NB4 (cell line): ENCODE measurements at regions not wholly inside any gene's neighbourhood (a gene's known extent, or its start where the extent isn't known, plus 50 kb on each side); places are given as distances from the start of the nearest gene placed in this dataset.

Experiments
- DNase-seq: peaks from one replicate; pipeline ENCODE4 v3.0.0; 2010; ENCODE audit warnings: low read depth
- H3K4me3 ChIP-seq: one replicate; pipeline ENCODE4 v1.5.1; 2011; ENCODE audit warnings: mild to moderate bottlenecking, low read depth, low read length, moderate library complexity
- MYC ChIP-seq: IDR thresholded peaks from 2 replicates; pipeline ENCODE4 v1.6.1; 2011; ENCODE audit warnings: low read depth, low read length
- POLR2A ChIP-seq: IDR thresholded peaks from 2 replicates; pipeline ENCODE4 v1.6.1; 2011; ENCODE audit warnings: mild to moderate bottlenecking; ENCODE audit not compliant: insufficient read length; ENCODE audit errors: extremely low read depth
- TF ChIP-seq, protein P1 (sequence below): IDR thresholded peaks from 2 replicates; pipeline ENCODE4 v1.6.1; 2011; ENCODE audit warnings: low read depth, low read length
- TF ChIP-seq, protein P2 (sequence below): IDR thresholded peaks from one replicate; pipeline ENCODE4 v1.5.1; 2012; ENCODE audit warnings: low read depth, low read length

DNA sequence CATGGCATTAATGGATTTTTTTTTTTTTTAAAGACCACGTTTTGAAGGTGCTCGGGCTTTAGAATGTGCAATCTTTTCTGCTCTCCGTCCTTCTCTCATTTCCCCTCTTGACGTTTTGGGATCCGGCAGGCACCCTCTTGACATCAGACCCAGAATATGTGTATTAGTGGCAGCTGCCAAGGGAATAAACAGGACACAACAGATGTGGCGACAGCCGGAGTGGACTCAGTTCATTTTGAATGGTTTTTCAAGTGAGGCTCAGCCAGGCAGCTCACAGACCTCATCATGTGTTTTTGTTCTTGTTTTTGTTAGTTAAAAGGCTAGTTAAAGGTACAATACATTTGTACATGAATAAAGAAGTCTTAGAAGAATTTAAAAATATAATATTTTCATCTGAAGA is 365.0 kb upstream of the SEMA6A start:
- TF ChIP-seq POLR2A: no peak
- no peak for TF ChIP-seq MYC
- TF ChIP-seq, protein P1, sequence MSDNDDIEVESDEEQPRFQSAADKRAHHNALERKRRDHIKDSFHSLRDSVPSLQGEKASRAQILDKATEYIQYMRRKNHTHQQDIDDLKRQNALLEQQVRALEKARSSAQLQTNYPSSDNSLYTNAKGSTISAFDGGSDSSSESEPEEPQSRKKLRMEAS: no peak
- TF ChIP-seq, protein P2, sequence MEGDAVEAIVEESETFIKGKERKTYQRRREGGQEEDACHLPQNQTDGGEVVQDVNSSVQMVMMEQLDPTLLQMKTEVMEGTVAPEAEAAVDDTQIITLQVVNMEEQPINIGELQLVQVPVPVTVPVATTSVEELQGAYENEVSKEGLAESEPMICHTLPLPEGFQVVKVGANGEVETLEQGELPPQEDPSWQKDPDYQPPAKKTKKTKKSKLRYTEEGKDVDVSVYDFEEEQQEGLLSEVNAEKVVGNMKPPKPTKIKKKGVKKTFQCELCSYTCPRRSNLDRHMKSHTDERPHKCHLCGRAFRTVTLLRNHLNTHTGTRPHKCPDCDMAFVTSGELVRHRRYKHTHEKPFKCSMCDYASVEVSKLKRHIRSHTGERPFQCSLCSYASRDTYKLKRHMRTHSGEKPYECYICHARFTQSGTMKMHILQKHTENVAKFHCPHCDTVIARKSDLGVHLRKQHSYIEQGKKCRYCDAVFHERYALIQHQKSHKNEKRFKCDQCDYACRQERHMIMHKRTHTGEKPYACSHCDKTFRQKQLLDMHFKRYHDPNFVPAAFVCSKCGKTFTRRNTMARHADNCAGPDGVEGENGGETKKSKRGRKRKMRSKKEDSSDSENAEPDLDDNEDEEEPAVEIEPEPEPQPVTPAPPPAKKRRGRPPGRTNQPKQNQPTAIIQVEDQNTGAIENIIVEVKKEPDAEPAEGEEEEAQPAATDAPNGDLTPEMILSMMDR: no peak
- no peak for DNase-seq
- H3K4me3 ChIP-seq: no peak overlapping the region

DNA sequence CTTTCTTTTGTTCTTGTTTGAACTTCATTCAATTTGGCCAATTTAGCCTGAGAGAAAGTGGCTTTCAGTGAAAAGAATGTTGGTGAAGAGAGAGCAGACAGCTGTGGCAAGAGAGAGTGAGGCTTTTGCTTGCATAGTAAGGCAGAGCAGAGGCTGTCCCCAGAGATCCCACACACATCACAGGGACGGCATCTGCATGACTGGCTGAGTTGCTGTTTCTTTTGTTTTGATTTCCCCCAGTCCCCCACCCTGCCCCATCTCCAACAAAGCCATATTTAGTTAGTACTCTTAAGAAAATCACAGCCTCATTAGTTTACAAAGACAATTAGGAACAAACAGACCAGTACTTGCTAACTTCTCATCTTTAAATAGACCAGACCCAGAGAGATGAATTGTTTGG is 363.9 kb upstream of the SEMA6A start:
- TF ChIP-seq, protein P2: no peak
- TF ChIP-seq MYC (no peak), POLR2A (no peak)
- TF ChIP-seq, protein P1: no peak
- no peak for DNase-seq
- H3K4me3 ChIP-seq: no peak overlapping the region

DNA sequence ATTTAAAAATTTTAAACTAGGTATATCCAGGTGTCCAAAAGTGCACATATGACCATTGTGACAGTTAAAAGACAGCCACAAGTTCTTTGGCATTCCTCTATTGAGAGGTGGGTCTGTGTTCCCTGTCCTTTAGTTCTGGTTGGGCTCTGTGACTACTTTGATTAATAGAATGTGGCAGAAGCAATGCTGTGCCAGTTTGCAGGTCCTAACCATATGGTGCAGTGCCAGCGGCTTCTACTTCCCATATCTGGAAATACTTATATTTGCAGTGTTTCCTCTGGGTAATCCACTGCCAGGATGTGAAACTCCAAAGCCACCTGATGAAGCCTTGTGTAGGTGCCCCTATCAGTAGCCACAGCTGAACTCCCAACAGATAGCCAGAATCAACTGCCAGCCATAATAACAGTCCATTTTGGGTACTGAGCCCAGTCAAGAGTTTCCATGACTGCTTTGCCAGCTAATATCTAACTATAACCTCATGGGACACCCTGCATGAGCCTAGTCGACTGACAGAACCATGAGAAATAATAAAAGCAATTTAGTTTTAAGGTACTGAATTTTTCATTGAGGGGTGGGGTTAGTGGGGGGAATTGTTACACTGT is 361.0 kb upstream of the SEMA6A start:
- DNase-seq: no peak
- H3K4me3 ChIP-seq: no peak overlapping the region
- TF ChIP-seq, protein P1: no peak
- TF ChIP-seq MYC (no peak), POLR2A (no peak)
- TF ChIP-seq, protein P2: no peak

DNA sequence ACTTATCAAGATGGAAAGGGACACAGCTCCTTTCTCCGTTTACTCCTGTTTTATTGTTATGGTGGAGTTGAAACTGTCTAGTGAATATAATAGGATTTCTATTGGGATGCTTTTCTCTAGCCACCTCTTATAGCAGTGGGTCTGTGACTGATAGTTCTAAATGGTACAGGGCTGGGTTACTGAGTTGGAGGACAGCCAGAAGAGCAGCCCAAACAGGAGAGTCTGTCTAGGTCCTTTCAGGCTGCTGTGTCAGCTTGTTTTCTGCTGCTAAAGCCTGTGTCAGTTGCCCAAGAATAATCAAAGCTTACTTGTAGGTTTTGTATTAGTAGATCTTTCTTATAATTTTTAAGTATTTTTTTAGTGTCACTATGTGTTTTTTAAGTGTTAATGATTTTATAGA is 356.0 kb upstream of the SEMA6A start:
- H3K4me3 ChIP-seq: no peak overlapping the region
- DNase-seq: no peak
- TF ChIP-seq, protein P1: no peak
- TF ChIP-seq MYC: no peak
- TF ChIP-seq, protein P2: no peak
- TF ChIP-seq POLR2A: no peak

DNA sequence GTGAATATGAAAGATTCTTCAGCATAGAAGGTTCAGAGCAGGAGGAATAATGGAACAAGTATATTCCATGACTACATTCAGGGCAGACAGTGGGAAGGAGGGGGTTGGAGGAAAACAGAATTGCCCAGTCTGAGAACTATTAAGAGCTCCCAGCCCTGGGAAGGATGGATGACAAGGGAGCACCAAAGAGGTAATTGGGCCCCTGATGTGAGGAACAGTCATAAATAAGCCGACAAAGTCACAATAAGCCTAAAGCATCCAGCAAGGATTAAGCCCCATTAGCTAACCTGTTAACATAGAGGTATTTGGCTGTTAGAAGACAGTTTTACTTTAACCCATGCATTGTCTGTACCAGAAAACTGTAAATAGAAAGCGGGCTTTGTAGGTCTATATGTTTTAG is 348.7 kb upstream of the SEMA6A start:
- H3K4me3 ChIP-seq: no peak overlapping the region
- TF ChIP-seq, protein P1: no peak
- TF ChIP-seq, protein P2: no peak
- TF ChIP-seq MYC (no peak), POLR2A (no peak)
- no peak for DNase-seq

DNA sequence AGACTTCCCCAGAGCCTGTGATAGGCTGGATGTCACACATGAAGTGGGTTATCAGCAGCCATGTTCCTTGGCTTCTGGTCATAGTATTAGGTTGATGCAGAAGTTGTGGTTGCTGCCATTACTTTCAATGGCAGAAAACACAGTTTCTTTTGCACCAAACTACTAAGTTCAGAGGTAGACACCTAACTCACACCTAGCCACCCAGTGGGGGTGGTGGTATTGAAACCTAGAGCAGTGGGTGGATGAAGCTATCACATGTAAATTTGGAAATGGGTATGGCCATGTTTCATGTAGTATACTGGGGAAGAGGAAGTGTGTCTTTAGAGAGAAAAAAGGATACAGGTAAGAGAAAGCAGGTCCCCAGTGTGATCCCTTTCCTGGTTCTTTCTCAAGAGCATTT is 347.9 kb upstream of the SEMA6A start:
- no peak for DNase-seq
- H3K4me3 ChIP-seq: no peak overlapping the region
- TF ChIP-seq POLR2A: no peak
- TF ChIP-seq, protein P2: no peak
- no peak for TF ChIP-seq MYC
- TF ChIP-seq, protein P1: no peak
